GM23338 (cell line): ENCODE measurements at regions not wholly inside any gene's neighbourhood (a gene's known extent, or its start where the extent isn't known, plus 50 kb on each side); places are given as distances from the start of the nearest gene placed in this dataset.
A peak's percentile ranks its signal among the peaks of the same experiment; 100 is the strongest.

Experiments used
- ATAC-seq: fragments of 200-7000 bp; cut with Tn5 transposase; 3 replicates; pipeline ENCODE4 v1.9.1; 2020
- DNase-seq: peaks from one replicate; pipeline ENCODE4 v3.0.0-alpha.2; 2015; ENCODE audit warnings: low spot score
- H2AFZ ChIP-seq: fragments of 200-600 bp; sonication (generic); 2 replicates; pipeline ENCODE4 v1.8.0; 2016; ENCODE audit warnings: antibody characterized with exemption, mild to moderate bottlenecking, moderate library complexity
- H3F3A ChIP-seq: fragments of 200-600 bp; sonication (generic); replicated peaks from 2 replicates; pipeline ENCODE4 v1.8.0; 2017; ENCODE audit warnings: antibody characterized with exemption, mixed run types, low read depth
- H3K27ac ChIP-seq: fragments of 200-600 bp; sonication (generic); 2 replicates; pipeline ENCODE4 v1.6.1; 2016; ENCODE audit warnings: low read depth
- H3K27me3 ChIP-seq: fragments of 200-600 bp; sonication (generic); 2 replicates; pipeline ENCODE4 v1.8.0; 2016; ENCODE audit warnings: mild to moderate bottlenecking, mixed run types, moderate library complexity; ENCODE audit not compliant: insufficient read depth
- H3K36me3 ChIP-seq: fragments of 200-600 bp; sonication (generic); 2 replicates; pipeline ENCODE4 v1.8.0; 2016; ENCODE audit warnings: mild to moderate bottlenecking; ENCODE audit not compliant: insufficient read depth
- H3K4me1 ChIP-seq: fragments of 200-600 bp; sonication (generic); 2 replicates; pipeline ENCODE4 v1.8.0; 2016; ENCODE audit warnings: mild to moderate bottlenecking, moderate library complexity; ENCODE audit not compliant: insufficient read depth
- H3K4me2 ChIP-seq: fragments of 200-600 bp; sonication (generic); 2 replicates; pipeline ENCODE4 v1.7.1; 2017; ENCODE audit warnings: mixed run types
- H3K4me3 ChIP-seq: fragments of 200-600 bp; sonication (generic); 2 replicates; pipeline ENCODE4 v1.6.1; 2016; ENCODE audit warnings: mixed run types
- H3K79me2 ChIP-seq: fragments of 200-600 bp; sonication (generic); replicated peaks from 2 replicates; pipeline ENCODE4 v1.8.0; 2017; ENCODE audit warnings: mild to moderate bottlenecking; ENCODE audit not compliant: insufficient read depth
- H3K9me2 ChIP-seq: fragments of 200-600 bp; sonication (generic); 2 replicates; pipeline ENCODE4 v1.8.0; 2017; ENCODE audit not compliant: insufficient read depth
- H4K20me1 ChIP-seq: fragments of 200-600 bp; sonication (generic); replicated peaks from 2 replicates; pipeline ENCODE4 v1.8.0; 2017; ENCODE audit warnings: mild to moderate bottlenecking; ENCODE audit not compliant: insufficient read depth
- H3K27ac Mint-ChIP-seq: 2 replicates; pipeline ENCODE4 v1.8.0; 2020; ENCODE audit warnings: inconsistent platforms, mild to moderate bottlenecking, moderate library complexity, mixed read lengths
- H3K27me3 Mint-ChIP-seq: 3 replicates; pipeline ENCODE4 v1.8.0; 2022; ENCODE audit warnings: low read depth, mild to moderate bottlenecking, moderate library complexity, mixed read lengths, inconsistent platforms; ENCODE audit not compliant: insufficient read depth, poor library complexity
- H3K36me3 Mint-ChIP-seq: 3 replicates; pipeline ENCODE4 v1.8.0; 2021; ENCODE audit warnings: low read depth, mild to moderate bottlenecking, inconsistent platforms, moderate library complexity, mixed read lengths
- H3K4me1 Mint-ChIP-seq: 3 replicates; pipeline ENCODE4 v1.8.0; 2020; ENCODE audit warnings: mild to moderate bottlenecking, inconsistent platforms, mixed read lengths
- H3K4me3 Mint-ChIP-seq: 3 replicates; pipeline ENCODE4 v1.8.0; 2021; ENCODE audit warnings: moderate library complexity, mild to moderate bottlenecking, inconsistent platforms, mixed read lengths
- H3K9me3 Mint-ChIP-seq: 3 replicates; pipeline ENCODE4 v1.8.0; 2020; ENCODE audit warnings: moderate library complexity, mild to moderate bottlenecking, inconsistent platforms, mixed read lengths
- CREB1 ChIP-seq: fragments of 250-450 bp; sonication (Bioruptor Pico); IDR thresholded peaks from 2 replicates; pipeline ENCODE4 v1.5.0; 2020; ENCODE audit warnings: low read depth, mild to moderate bottlenecking, moderate library complexity
- CTCF ChIP-seq, 2 experiments: fragments of 200-600 bp in 1 of 2; sonication (generic) in 1 of 2; conservative IDR thresholded peaks; 2 replicates each; pipeline versions ENCODE4 v1.5.1 to v1.6.1; 2016 to 2017; ENCODE audit warnings: antibody characterized with exemption in 2 of 2, low read depth in 2 of 2, mild to moderate bottlenecking in 2 of 2, moderate library complexity in 1 of 2
- ETS1 ChIP-seq: IDR thresholded peaks from 2 replicates; pipeline ENCODE4 v1.6.1; 2016; ENCODE audit warnings: antibody characterized with exemption
- EZH2 ChIP-seq: fragments of 200-600 bp; sonication (generic); IDR thresholded peaks from one replicate; pipeline ENCODE4 v1.8.0; 2017; ENCODE audit warnings: antibody characterized with exemption, mild to moderate bottlenecking, low read depth; ENCODE audit not compliant: unreplicated experiment
- EZH2phosphoT487 ChIP-seq: fragments of 200-600 bp; sonication (generic); IDR thresholded peaks from one replicate; pipeline ENCODE4 v1.8.1; 2018; ENCODE audit warnings: antibody characterized with exemption; ENCODE audit not compliant: unreplicated experiment
- JUNB ChIP-seq: IDR thresholded peaks from one replicate; pipeline ENCODE4 v1.6.1; 2016; ENCODE audit warnings: antibody characterized with exemption; ENCODE audit not compliant: unreplicated experiment
- NANOG ChIP-seq: IDR thresholded peaks from 2 replicates; pipeline ENCODE4 v1.6.1; 2016; ENCODE audit warnings: antibody characterized with exemption, borderline replicate concordance
- POLR2AphosphoS5 ChIP-seq: IDR thresholded peaks from 2 replicates; pipeline ENCODE4 v1.6.1; 2016; ENCODE audit warnings: antibody characterized with exemption, low read depth
- REST ChIP-seq: IDR thresholded peaks from one replicate; pipeline ENCODE4 v1.6.1; 2018; ENCODE audit warnings: antibody characterized with exemption; ENCODE audit not compliant: unreplicated experiment
- STAT1 ChIP-seq: IDR thresholded peaks from one replicate; pipeline ENCODE4 v1.6.1; 2016; ENCODE audit warnings: antibody characterized with exemption; ENCODE audit not compliant: unreplicated experiment
- ZNF114 ChIP-seq: fragments of 250-450 bp; sonication (Bioruptor Pico); IDR thresholded peaks from 2 replicates; pipeline ENCODE4 v1.5.0; 2020; ENCODE audit warnings: mild to moderate bottlenecking, moderate library complexity
- ZNF331 ChIP-seq: fragments of 250-450 bp; sonication (Bioruptor Pico); IDR thresholded peaks from 2 replicates; pipeline ENCODE4 v1.5.0; 2020; ENCODE audit warnings: low read depth, mild to moderate bottlenecking, moderate library complexity
- ZNF462 ChIP-seq: fragments of 250-450 bp; sonication (Bioruptor Pico); IDR thresholded peaks from 2 replicates; pipeline ENCODE4 v1.5.0; 2020; ENCODE audit warnings: mild to moderate bottlenecking, moderate library complexity

GRCh38 chr9:119963798-119964372, 594.6 kb upstream of the BRINP1 start:
- Histone ChIP-seq H3K4me2 (peak overlapping the region; percentile 8; the same call in 1 of the 2 replicates), H3K27ac (peak overlapping the region; percentile 74), H3K4me1 (peaks cover 23% of the 10 kb centered on the region), H3F3A (0 out of 2 replicates have a peak, but pooled peaks cover 8% of the 10 kb centered on the region), H3K79me2 (no peaks in the 10 kb centered on the region), H3K27me3 (no peaks in the 10 kb centered on the region), H2AFZ (no peak overlapping the region), H3K36me3 (no peaks in the 10 kb centered on the region), H3K4me3 (no peak overlapping the region), H3K9me2 (no peaks in the 10 kb centered on the region), H4K20me1 (no peaks in the 10 kb centered on the region)
- Mint-ChIP-seq H3K27me3 (peaks cover 7% of the 10 kb centered on the region), H3K36me3 (peaks cover 7% of the 10 kb centered on the region; the same call in 1 of the 3 replicates), H3K9me3 (peaks cover 9% of the 10 kb centered on the region; the same call in 2 of the 3 replicates), H3K4me1 (peaks cover 41% of the 10 kb centered on the region), H3K27ac (peak overlapping the region; percentile 88), H3K4me3 (no peak overlapping the region)
- ATAC-seq (peak; percentile 93), DNase-seq (peak; percentile 95)
- peak; percentile 46; the same call in 1 of the 2 replicates for TF ChIP-seq POLR2AphosphoS5
- no peak for TF ChIP-seq JUNB
- peak; percentile 87 for TF ChIP-seq ZNF462 (CRISPR knock-in tag)
- no peak for TF ChIP-seq EZH2
- no peak for TF ChIP-seq REST
- peak; percentile 50; the same call in 1 of the 2 replicates for TF ChIP-seq CREB1
- TF ChIP-seq CTCF (conservative IDR thresholded peaks at IDR 0.05; ENCODE audit: low read depth in 2 of 2) = 0 out of 4 replicates have a peak, but pooled peaks of 1 of the 2 experiments have one; percentile 8
- peak; percentile 88 for TF ChIP-seq NANOG
- TF ChIP-seq ZNF331 (CRISPR knock-in tag) = peak; percentile 25; the same call in 1 of the 2 replicates
- TF ChIP-seq ETS1 = 0 out of 2 replicates have a peak, but pooled peaks have one; percentile 48
- TF ChIP-seq EZH2phosphoT487 = no peak
- TF ChIP-seq STAT1 = no peak
- TF ChIP-seq ZNF114 (CRISPR knock-in tag) = peak; percentile 47
